Hepatocyte (in vitro differentiated cells): ENCODE measurements at regions not wholly inside any gene's neighbourhood (a gene's known extent, or its start where the extent isn't known, plus 50 kb on each side); places are given as distances from the start of the nearest gene placed in this dataset.

ENCODE experiments used
- EZH2 ChIP-seq: fragments of 200-600 bp; sonication (generic); IDR thresholded peaks from 2 replicates; pipeline ENCODE4 v1.6.1; 2016; ENCODE audit warnings: antibody characterized with exemption, mild to moderate bottlenecking, borderline replicate concordance
- TF ChIP-seq, protein P1 (sequence below): fragments of 200-600 bp; sonication (generic); IDR thresholded peaks from 2 replicates; pipeline ENCODE4 v1.5.1; 2016; ENCODE audit warnings: antibody characterized with exemption, mild to moderate bottlenecking; ENCODE audit not compliant: poor library complexity

DNA sequence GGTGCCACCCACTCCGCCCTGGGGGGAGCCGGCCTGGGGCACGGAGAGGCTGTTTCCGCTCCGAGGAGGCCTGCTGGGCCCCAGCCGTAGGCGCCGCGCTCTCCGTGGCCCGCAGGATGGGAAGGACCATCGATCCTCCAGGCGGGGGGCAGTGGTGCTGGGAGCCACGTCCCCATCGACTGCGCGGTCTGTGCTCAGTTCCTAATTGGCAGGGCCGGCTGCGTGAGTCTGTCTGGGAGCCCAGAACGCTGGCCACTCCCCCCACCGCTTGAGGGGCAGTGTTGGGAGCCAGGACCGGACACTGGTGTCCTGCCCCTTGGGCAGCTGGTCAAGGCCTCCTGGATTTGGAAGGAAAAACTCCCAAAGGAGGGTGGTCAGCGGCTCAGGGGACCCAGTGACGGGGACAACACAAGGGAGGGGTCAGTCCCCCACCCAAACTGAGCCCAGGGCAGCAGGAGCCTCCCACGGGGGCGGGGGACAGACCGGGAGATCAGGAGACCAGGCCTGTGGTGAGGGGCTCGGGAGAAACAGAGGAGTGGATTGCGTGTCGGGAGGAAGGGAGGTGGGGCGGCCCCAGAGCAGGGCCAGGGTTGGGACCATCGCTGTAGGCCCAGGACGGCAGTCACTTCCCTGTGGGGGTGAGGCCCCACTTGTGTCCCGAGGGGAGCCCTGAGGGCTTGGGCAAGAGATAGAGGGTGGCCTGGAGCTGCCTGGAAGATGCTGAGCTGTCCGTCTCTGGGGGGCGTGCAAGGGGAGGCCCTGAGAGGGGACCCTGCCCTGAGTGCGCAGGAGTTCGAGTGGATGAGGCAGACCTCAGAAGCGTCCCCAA lies 89.0 kb downstream of the UNCX start:
- TF ChIP-seq, protein P1, sequence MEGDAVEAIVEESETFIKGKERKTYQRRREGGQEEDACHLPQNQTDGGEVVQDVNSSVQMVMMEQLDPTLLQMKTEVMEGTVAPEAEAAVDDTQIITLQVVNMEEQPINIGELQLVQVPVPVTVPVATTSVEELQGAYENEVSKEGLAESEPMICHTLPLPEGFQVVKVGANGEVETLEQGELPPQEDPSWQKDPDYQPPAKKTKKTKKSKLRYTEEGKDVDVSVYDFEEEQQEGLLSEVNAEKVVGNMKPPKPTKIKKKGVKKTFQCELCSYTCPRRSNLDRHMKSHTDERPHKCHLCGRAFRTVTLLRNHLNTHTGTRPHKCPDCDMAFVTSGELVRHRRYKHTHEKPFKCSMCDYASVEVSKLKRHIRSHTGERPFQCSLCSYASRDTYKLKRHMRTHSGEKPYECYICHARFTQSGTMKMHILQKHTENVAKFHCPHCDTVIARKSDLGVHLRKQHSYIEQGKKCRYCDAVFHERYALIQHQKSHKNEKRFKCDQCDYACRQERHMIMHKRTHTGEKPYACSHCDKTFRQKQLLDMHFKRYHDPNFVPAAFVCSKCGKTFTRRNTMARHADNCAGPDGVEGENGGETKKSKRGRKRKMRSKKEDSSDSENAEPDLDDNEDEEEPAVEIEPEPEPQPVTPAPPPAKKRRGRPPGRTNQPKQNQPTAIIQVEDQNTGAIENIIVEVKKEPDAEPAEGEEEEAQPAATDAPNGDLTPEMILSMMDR: no peak
- no peak for TF ChIP-seq EZH2
